Gastrocnemius medialis (tissue), 4 donors: ENCODE measurements at regions not wholly inside any gene's neighbourhood (a gene's known extent, or its start where the extent isn't known, plus 50 kb on each side); places are given as distances from the start of the nearest gene placed in this dataset.

Source experiments
- POLR2A ChIP-seq, 2 donors: fragments of 450-650 bp; IDR thresholded peaks; one replicate each; pipeline ENCODE4 v1.6.1; 2017; ENCODE audit warnings: antibody characterized with exemption in 2 of 2, mild to moderate bottlenecking in 2 of 2, moderate library complexity in 2 of 2
- TF ChIP-seq, protein P1 (sequence below), 5 experiments: fragments of 450-650 bp in 3 of 5; fragments of 200-600 bp in 2 of 5; sonication (generic) in 2 of 5; IDR thresholded peaks in 4 of 5; conservative IDR thresholded peaks in 1 of 5; 1 replicate in 4 of 5; 2 replicates in 1 of 5; pipeline ENCODE4 v1.5.1; 2016 to 2019; ENCODE audit warnings: antibody characterized with exemption in 5 of 5, mild to moderate bottlenecking in 3 of 5, moderate library complexity in 3 of 5

DNA sequence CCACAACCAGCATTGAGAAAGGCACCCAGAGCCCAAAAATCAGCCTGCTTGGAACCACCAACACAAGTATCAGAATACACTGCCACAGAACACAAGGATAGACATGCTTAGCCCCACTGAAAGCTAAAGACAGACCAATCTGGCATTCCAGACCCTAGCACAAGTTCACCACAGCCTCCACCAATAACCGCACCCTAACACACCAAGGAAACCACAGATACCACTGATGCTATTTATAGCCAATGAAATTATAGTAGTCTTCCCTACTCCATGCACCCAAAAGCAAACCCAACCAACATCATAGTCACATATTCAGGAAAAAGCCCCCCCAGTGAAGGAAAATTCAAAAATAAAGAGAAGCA, 83.9 kb upstream of the STT3B start:
- TF ChIP-seq POLR2A (IDR thresholded peaks at IDR 0.05): no peak
- TF ChIP-seq, protein P1, sequence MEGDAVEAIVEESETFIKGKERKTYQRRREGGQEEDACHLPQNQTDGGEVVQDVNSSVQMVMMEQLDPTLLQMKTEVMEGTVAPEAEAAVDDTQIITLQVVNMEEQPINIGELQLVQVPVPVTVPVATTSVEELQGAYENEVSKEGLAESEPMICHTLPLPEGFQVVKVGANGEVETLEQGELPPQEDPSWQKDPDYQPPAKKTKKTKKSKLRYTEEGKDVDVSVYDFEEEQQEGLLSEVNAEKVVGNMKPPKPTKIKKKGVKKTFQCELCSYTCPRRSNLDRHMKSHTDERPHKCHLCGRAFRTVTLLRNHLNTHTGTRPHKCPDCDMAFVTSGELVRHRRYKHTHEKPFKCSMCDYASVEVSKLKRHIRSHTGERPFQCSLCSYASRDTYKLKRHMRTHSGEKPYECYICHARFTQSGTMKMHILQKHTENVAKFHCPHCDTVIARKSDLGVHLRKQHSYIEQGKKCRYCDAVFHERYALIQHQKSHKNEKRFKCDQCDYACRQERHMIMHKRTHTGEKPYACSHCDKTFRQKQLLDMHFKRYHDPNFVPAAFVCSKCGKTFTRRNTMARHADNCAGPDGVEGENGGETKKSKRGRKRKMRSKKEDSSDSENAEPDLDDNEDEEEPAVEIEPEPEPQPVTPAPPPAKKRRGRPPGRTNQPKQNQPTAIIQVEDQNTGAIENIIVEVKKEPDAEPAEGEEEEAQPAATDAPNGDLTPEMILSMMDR (IDR thresholded peaks at IDR 0.05 in 4 of 5, conservative IDR thresholded peaks at IDR 0.05 in 1 of 5): no peak
